ENCODE measurements at regions not wholly inside any gene's neighbourhood (a gene's known extent, or its start where the extent isn't known, plus 50 kb on each side); places are given as distances from the start of the nearest gene placed in this dataset.

- TF ChIP-seq TAF1 (IDR thresholded peaks at IDR 0.05; ENCODE audit: low read depth, low read length) (no peak), POLR2A (IDR thresholded peaks at IDR 0.05; ENCODE audit: low read depth, low read length) (no peak), POLR2AphosphoS5 (IDR thresholded peaks at IDR 0.05; ENCODE audit: low read depth, low read length) (no peak), SPI1 (IDR thresholded peaks at IDR 0.05; ENCODE audit: low read depth, low read length) (no peak), PAX5 (IDR thresholded peaks at IDR 0.05; ENCODE audit: insufficient read depth, low read length, severe bottlenecking) (no peak)
Measured at GRCh38 chr4:20323991-20324390, 72.3 kb downstream of the SLIT2 start.

Data from GM12891 (cell line).